ENCODE measurements at regions not wholly inside any gene's neighbourhood (a gene's known extent, or its start where the extent isn't known, plus 50 kb on each side); places are given as distances from the start of the nearest gene placed in this dataset.

DNA sequence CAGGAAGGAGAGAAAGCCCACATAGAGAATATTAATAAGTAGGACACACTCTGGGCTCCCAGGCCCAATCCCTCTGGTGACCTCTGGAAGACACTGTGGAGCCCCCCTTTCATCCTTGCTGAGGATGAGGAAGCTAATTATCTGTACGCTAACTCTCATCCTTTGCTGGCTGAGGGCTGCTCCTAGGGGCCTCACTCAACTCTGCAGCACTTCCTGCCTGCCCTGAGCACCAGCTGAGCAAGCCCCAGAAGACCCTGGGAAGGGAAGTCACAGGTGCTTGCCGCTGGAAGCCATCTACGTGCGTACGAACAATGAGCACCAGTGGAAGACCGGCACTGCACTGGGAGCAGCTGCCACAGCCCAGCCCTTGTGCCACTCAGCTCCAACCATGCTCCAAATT, 145.8 kb upstream of the CDH5 start:
- no peak overlapping the region for H3K4me2 ChIP-seq
- H3K79me2 ChIP-seq, result no peaks in the 10 kb centered on the region
- H4K20me1 ChIP-seq (ENCODE audit: insufficient read depth, poor library complexity, severe bottlenecking), result no peaks in the 10 kb centered on the region
- no peaks in the 10 kb centered on the region for H3K36me3 ChIP-seq (replicated peaks; ENCODE audit: insufficient read depth, low read depth)
- H3K27ac ChIP-seq, result no peak overlapping the region
- no peaks in the 10 kb centered on the region for H3K27me3 ChIP-seq
- no peak overlapping the region for H2AFZ ChIP-seq
- H3K9me3 ChIP-seq (ENCODE audit: low read depth), result no peaks in the 10 kb centered on the region
- no peaks in the 10 kb centered on the region for H3K4me1 ChIP-seq (ENCODE audit: insufficient read depth)
- WGBS (ENCODE audit: low lambda C conversion rate, missing lambda C conversion rate), result 73% methylated on average over 6 of the region's 6 CpGs
- H3K4me3 ChIP-seq, result no peak overlapping the region
- H3K9me2 ChIP-seq (replicated peaks; ENCODE audit: insufficient read depth), result no peaks in the 10 kb centered on the region
- no peak for DNase-seq (ENCODE audit: low spot score)
- TF ChIP-seq EZH2phosphoT487 (IDR thresholded peaks at IDR 0.05; ENCODE audit: low read depth, severe bottlenecking, unreplicated experiment), result no peak
- no peak for TF ChIP-seq EZH2 (IDR thresholded peaks at IDR 0.05; ENCODE audit: borderline replicate concordance)
- TF ChIP-seq, protein P1, sequence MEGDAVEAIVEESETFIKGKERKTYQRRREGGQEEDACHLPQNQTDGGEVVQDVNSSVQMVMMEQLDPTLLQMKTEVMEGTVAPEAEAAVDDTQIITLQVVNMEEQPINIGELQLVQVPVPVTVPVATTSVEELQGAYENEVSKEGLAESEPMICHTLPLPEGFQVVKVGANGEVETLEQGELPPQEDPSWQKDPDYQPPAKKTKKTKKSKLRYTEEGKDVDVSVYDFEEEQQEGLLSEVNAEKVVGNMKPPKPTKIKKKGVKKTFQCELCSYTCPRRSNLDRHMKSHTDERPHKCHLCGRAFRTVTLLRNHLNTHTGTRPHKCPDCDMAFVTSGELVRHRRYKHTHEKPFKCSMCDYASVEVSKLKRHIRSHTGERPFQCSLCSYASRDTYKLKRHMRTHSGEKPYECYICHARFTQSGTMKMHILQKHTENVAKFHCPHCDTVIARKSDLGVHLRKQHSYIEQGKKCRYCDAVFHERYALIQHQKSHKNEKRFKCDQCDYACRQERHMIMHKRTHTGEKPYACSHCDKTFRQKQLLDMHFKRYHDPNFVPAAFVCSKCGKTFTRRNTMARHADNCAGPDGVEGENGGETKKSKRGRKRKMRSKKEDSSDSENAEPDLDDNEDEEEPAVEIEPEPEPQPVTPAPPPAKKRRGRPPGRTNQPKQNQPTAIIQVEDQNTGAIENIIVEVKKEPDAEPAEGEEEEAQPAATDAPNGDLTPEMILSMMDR (IDR thresholded peaks at IDR 0.05; ENCODE audit: poor library complexity), result no peak

DNA sequence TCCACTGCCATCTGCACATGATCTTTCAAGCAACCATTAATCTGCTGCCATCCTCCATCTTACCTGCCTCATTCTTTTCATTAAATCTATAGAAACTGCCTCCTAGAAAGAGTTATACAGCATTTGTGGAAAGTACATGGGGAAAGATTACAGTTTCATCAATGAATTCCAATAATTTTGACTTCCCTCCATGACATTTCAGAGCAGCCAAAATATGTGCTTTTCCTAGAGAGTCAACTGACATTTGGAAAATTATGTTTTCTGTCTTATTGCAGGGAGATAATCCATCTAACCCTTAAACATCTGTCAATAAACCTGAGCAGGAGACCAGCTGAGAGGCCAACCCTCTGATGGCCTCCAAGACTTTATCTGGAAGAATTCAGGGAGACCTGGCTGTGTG, 147.0 kb upstream of the CDH5 start:
- Histone ChIP-seq H3K36me3 (replicated peaks; ENCODE audit: insufficient read depth, low read depth) (no peaks in the 10 kb centered on the region), H3K9me2 (replicated peaks; ENCODE audit: insufficient read depth) (no peaks in the 10 kb centered on the region), H3K4me1 (ENCODE audit: insufficient read depth) (no peaks in the 10 kb centered on the region), H3K79me2 (no peaks in the 10 kb centered on the region), H3K9me3 (ENCODE audit: low read depth) (no peaks in the 10 kb centered on the region), H3K4me3 (no peak overlapping the region), H4K20me1 (ENCODE audit: insufficient read depth, poor library complexity, severe bottlenecking) (no peaks in the 10 kb centered on the region), H2AFZ (no peak overlapping the region), H3K27ac (no peak overlapping the region), H3K27me3 (no peaks in the 10 kb centered on the region), H3K4me2 (no peak overlapping the region)
- TF ChIP-seq, protein P1 (IDR thresholded peaks at IDR 0.05; ENCODE audit: poor library complexity), result no peak
- TF ChIP-seq EZH2phosphoT487 (IDR thresholded peaks at IDR 0.05; ENCODE audit: low read depth, severe bottlenecking, unreplicated experiment) (no peak), EZH2 (IDR thresholded peaks at IDR 0.05; ENCODE audit: borderline replicate concordance) (no peak)
- no peak for DNase-seq (ENCODE audit: low spot score)

DNA sequence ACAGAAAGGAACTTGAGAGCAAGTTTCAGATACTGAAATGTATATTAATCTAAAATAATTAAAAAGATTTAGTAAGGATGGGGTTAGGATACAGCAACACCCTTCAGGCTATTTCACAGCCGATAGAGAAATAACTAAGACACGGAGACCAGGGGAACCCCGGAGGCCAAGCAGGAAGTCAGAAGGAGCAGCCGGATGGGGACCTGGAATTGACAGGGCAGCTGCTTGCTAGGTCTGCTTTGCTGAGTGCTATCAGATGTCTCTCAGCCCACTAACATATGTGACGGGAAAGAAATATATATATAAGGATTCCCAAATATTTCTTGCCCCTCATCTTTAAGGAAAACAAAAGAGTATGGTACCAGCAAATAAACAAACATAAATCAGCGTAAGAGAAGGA, 154.1 kb upstream of the CDH5 start:
- Histone ChIP-seq H3K27me3 (no peaks in the 10 kb centered on the region), H4K20me1 (ENCODE audit: insufficient read depth, poor library complexity, severe bottlenecking) (no peaks in the 10 kb centered on the region), H3K4me1 (ENCODE audit: insufficient read depth) (no peaks in the 10 kb centered on the region), H3K4me3 (no peak overlapping the region), H2AFZ (no peak overlapping the region), H3K79me2 (no peaks in the 10 kb centered on the region), H3K36me3 (replicated peaks; ENCODE audit: insufficient read depth, low read depth) (no peaks in the 10 kb centered on the region), H3K27ac (no peak overlapping the region), H3K4me2 (no peak overlapping the region), H3K9me2 (replicated peaks; ENCODE audit: insufficient read depth) (no peaks in the 10 kb centered on the region), H3K9me3 (ENCODE audit: low read depth) (no peaks in the 10 kb centered on the region)
- TF ChIP-seq EZH2 (IDR thresholded peaks at IDR 0.05; ENCODE audit: borderline replicate concordance) (no peak), EZH2phosphoT487 (IDR thresholded peaks at IDR 0.05; ENCODE audit: low read depth, severe bottlenecking, unreplicated experiment) (no peak)
- TF ChIP-seq, protein P1 (IDR thresholded peaks at IDR 0.05; ENCODE audit: poor library complexity), result no peak
- no peak for DNase-seq (ENCODE audit: low spot score)
- 56% methylated on average over 6 of the region's 6 CpGs for WGBS (ENCODE audit: low lambda C conversion rate, missing lambda C conversion rate)

DNA sequence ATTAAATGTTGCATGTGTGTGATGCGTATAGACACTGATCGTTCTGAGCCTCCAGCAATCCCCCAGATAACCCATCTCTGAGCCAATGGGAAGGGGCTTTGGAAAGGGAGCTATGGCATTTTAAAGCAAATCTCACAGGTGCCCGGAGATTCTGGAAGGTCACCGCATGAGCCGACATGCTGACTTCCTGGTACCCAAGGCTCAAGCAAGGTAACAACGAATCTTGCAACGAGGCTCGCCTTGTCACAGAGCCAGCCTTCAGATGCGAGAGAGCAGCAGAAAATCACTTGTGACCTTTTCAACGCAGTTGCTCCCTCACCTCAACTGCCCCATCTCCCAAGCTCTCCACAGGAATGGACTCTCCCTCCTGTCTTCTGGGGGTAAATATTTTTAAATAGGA, 154.8 kb upstream of the CDH5 start:
- Histone ChIP-seq H2AFZ (no peak overlapping the region), H3K27me3 (no peaks in the 10 kb centered on the region), H3K4me3 (no peak overlapping the region), H3K79me2 (no peaks in the 10 kb centered on the region), H3K4me2 (no peak overlapping the region), H3K4me1 (ENCODE audit: insufficient read depth) (no peaks in the 10 kb centered on the region), H3K9me3 (ENCODE audit: low read depth) (no peaks in the 10 kb centered on the region), H3K27ac (no peak overlapping the region), H4K20me1 (ENCODE audit: insufficient read depth, poor library complexity, severe bottlenecking) (no peaks in the 10 kb centered on the region), H3K9me2 (replicated peaks; ENCODE audit: insufficient read depth) (no peaks in the 10 kb centered on the region), H3K36me3 (replicated peaks; ENCODE audit: insufficient read depth, low read depth) (no peaks in the 10 kb centered on the region)
- no peak for DNase-seq (ENCODE audit: low spot score)
- TF ChIP-seq EZH2phosphoT487 (IDR thresholded peaks at IDR 0.05; ENCODE audit: low read depth, severe bottlenecking, unreplicated experiment), result no peak
- TF ChIP-seq, protein P1 (IDR thresholded peaks at IDR 0.05; ENCODE audit: poor library complexity), result no peak
- no peak for TF ChIP-seq EZH2 (IDR thresholded peaks at IDR 0.05; ENCODE audit: borderline replicate concordance)
- 90% methylated on average over 10 of the region's 10 CpGs for WGBS (ENCODE audit: low lambda C conversion rate, missing lambda C conversion rate)
